Liver (tissue), 8 donors: ENCODE measurements at regions not wholly inside any gene's neighbourhood (a gene's known extent, or its start where the extent isn't known, plus 50 kb on each side); places are given as distances from the start of the nearest gene placed in this dataset.

Experiments used
- DNase-seq: peaks from one replicate; pipeline ENCODE4 v3.0.0-alpha.2; 2017; ENCODE audit warnings: low spot score
- H3K27ac ChIP-seq, 2 donors: one replicate each; pipeline ENCODE4 v1.7.0; 2013; ENCODE audit warnings: inconsistent platforms in 2 of 2, low read length in 2 of 2, control low read depth in 1 of 2, low read depth in 1 of 2, mild to moderate bottlenecking in 1 of 2
- H3K27me3 ChIP-seq, 4 donors: one replicate each; pipeline versions ENCODE4 v1.6.1 to v1.7.0; 2013; ENCODE audit warnings: low read length in 3 of 4, inconsistent platforms in 1 of 4, mild to moderate bottlenecking in 1 of 4, moderate library complexity in 1 of 4; ENCODE audit not compliant: control insufficient read depth in 4 of 4, insufficient read depth in 4 of 4
- H3K36me3 ChIP-seq, 4 donors: one replicate each; pipeline versions ENCODE4 v1.6.1 to v1.7.0; 2013; ENCODE audit warnings: low read length in 3 of 4, mild to moderate bottlenecking in 3 of 4, low read depth in 1 of 4, moderate library complexity in 1 of 4; ENCODE audit not compliant: control insufficient read depth in 4 of 4, insufficient read depth in 3 of 4
- H3K4me1 ChIP-seq, 4 donors: one replicate each; pipeline versions ENCODE4 v1.6.1 to v1.7.0; 2013; ENCODE audit warnings: low read length in 3 of 4, mild to moderate bottlenecking in 3 of 4, moderate library complexity in 1 of 4; ENCODE audit not compliant: control insufficient read depth in 4 of 4, insufficient read depth in 4 of 4
- H3K4me3 ChIP-seq, 3 donors: one replicate each; pipeline versions ENCODE4 v1.6.1 to v1.7.0; 2013; ENCODE audit warnings: low read length in 3 of 3, control low read depth in 1 of 3, low read depth in 1 of 3, mild to moderate bottlenecking in 1 of 3
- H3K9ac ChIP-seq, 2 donors: one replicate each; pipeline ENCODE4 v1.7.0; 2013; ENCODE audit warnings: low read length in 2 of 2, mild to moderate bottlenecking in 2 of 2, moderate library complexity in 2 of 2, control low read depth in 1 of 2, low read depth in 1 of 2
- H3K9me3 ChIP-seq, 4 donors: one replicate each; pipeline versions ENCODE4 v1.6.1 to v1.7.0; 2013; ENCODE audit warnings: low read length in 3 of 4; ENCODE audit not compliant: control insufficient read depth in 4 of 4
- CTCF ChIP-seq: fragments of 150-350 bp; IDR thresholded peaks from 2 replicates; pipeline ENCODE4 v1.5.1; 2017; ENCODE audit warnings: improper control_type of control experiment, low read depth, low read length; ENCODE audit not compliant: missing input control
- EGR1 ChIP-seq, 2 donors: IDR thresholded peaks; 2 replicates each; pipeline ENCODE4 v1.6.1; 2016 to 2018; ENCODE audit warnings: antibody characterized with exemption in 2 of 2, low read depth in 2 of 2
- FOXA1 ChIP-seq: IDR thresholded peaks from 2 replicates; pipeline ENCODE4 v1.6.1; 2016; ENCODE audit warnings: antibody characterized with exemption
- FOXA2 ChIP-seq: IDR thresholded peaks from 2 replicates; pipeline ENCODE4 v1.6.1; 2016; ENCODE audit warnings: antibody characterized with exemption
- GABPA ChIP-seq, 2 donors: IDR thresholded peaks in 1 of 2; conservative IDR thresholded peaks in 1 of 2; 2 replicates each; pipeline ENCODE4 v1.6.1; 2016; ENCODE audit warnings: antibody characterized with exemption in 2 of 2, mild to moderate bottlenecking in 1 of 2, moderate library complexity in 1 of 2
- HNF4G ChIP-seq: IDR thresholded peaks from 2 replicates; pipeline ENCODE4 v1.6.1; 2016; ENCODE audit warnings: antibody characterized with exemption
- MAX ChIP-seq: IDR thresholded peaks from 2 replicates; pipeline ENCODE4 v1.6.1; 2016; ENCODE audit warnings: antibody characterized with exemption
- NR2F2 ChIP-seq: IDR thresholded peaks from 2 replicates; pipeline ENCODE4 v1.6.1; 2016; ENCODE audit warnings: antibody characterized with exemption
- REST ChIP-seq: IDR thresholded peaks from 2 replicates; pipeline ENCODE4 v1.6.1; 2016; ENCODE audit warnings: antibody characterized with exemption, mild to moderate bottlenecking
- RXRA ChIP-seq, 2 donors: IDR thresholded peaks; 2 replicates each; pipeline ENCODE4 v1.6.1; 2017 to 2018; ENCODE audit warnings: antibody characterized with exemption in 2 of 2, mild to moderate bottlenecking in 1 of 2
- SP1 ChIP-seq: IDR thresholded peaks from 2 replicates; pipeline ENCODE4 v1.6.1; 2018; ENCODE audit warnings: antibody characterized with exemption, mild to moderate bottlenecking
- TAF1 ChIP-seq: conservative IDR thresholded peaks from 2 replicates; pipeline ENCODE4 v1.6.1; 2016; ENCODE audit warnings: antibody characterized with exemption, mild to moderate bottlenecking
- ZBTB33 ChIP-seq: IDR thresholded peaks from 2 replicates; pipeline ENCODE4 v1.6.1; 2016; ENCODE audit warnings: antibody characterized with exemption
- WGBS: extraction: QIAGEN DNeasy Blood & Tissue Kit; methylation state at CpG from one replicate; pipeline ENCODE4 v1.1.7; 2013; 5-methylcytosine and 5-hydroxymethylcytosine counted together
- donor health status: healthy.
- donor health status: healthy.
- donor health status: healthy.
- donor health status: healthy.
- donor health status: healthy.

GRCh38 chr11:109112261-109112660, 309.7 kb upstream of the C11orf87 start:
- H3K36me3 ChIP-seq: no peaks in the 10 kb centered on the region
- no peak for DNase-seq
- 38% methylated on average over 2 of the region's 2 CpGs for WGBS

DNA sequence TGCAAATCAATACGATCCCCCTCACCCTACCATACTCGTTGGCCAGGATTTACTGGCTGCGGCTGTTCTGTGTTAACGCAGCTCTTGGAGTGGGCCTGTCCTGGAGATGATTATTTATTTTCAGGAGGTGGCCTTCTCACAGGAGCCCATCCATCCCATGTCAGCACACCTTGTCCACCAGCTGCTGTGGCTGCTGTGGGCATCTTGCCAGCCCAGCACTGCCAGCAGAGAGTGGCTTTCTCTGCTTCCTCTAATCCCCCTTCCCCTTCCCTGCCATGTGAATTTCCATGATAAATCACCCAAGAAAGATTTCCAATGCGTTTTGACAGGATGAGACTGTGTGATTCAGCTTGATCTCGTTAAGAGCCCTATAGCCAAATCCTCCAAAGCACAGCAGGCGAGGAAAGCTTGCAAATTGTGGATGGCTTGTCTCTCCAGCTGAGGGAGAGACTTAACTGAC, 309.1 kb upstream of the C11orf87 start:
- Histone ChIP-seq H3K27me3 (peaks cover 0 to 2% (median 0%) of the 10 kb centered on the region in 4 donors), H3K36me3 (no peaks in the 10 kb centered on the region), H3K4me3 (no peak overlapping the region), H3K9me3 (no peaks in the 10 kb centered on the region), H3K4me1 (no peaks in the 10 kb centered on the region), H3K9ac (no peak overlapping the region), H3K27ac (no peak overlapping the region)
- TF ChIP-seq RXRA (IDR thresholded peaks at IDR 0.05) (no peak), SP1 (no peak), EGR1 (IDR thresholded peaks at IDR 0.05; ENCODE audit: low read depth in 2 of 2) (no peak), HNF4G (no peak), CTCF (no peak), TAF1 (no peak), FOXA2 (no peak)
- DNase-seq: no peak
- 28% methylated on average over 7 of the region's 7 CpGs for WGBS

More at GRCh38 chr11:109112261-109112660, 309.7 kb upstream of the C11orf87 start:
- Histone ChIP-seq H3K4me3 (no peak overlapping the region), H3K4me1 (no peaks in the 10 kb centered on the region), H3K9ac (no peak overlapping the region), H3K27me3 (peaks cover 0 to 2% (median 0%) of the 10 kb centered on the region in 4 donors), H3K27ac (no peak overlapping the region), H3K9me3 (no peaks in the 10 kb centered on the region)
- TF ChIP-seq FOXA1 (no peak), EGR1 (IDR thresholded peaks at IDR 0.05; ENCODE audit: low read depth in 2 of 2) (no peak), REST (no peak), MAX (no peak), ZBTB33 (no peak), GABPA (IDR thresholded peaks at IDR 0.05 in 1 of 2, conservative IDR thresholded peaks at IDR 0.05 in 1 of 2) (no peak), NR2F2 (no peak)
